ENCODE measurements at regions not wholly inside any gene's neighbourhood (a gene's known extent, or its start where the extent isn't known, plus 50 kb on each side); places are given as distances from the start of the nearest gene placed in this dataset.

DNA sequence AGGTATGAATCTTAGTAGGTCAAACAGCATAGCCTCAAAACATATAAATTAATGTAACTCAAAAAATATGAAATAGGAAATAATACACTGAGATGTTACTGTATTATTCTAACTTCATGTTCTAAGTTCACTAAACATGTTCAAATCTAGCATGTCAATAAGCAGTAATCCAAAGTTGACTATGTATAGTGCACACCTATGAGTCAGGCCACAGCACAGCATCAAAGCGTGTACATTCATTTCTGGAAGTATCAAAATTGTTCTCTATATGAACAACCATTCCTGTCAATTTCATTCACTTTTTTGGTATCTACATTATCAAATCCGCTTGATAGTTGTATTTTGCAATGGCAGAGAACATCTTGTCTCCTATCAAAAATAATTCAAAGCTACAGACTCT is 418.9 kb upstream of the POM121L12 start:
- WGBS, 2 donors (ENCODE audit: low coverage in 1 of 2): 88 to 90% methylated on average over 2 of the region's 2 CpGs
- in situ Hi-C loops (cut with MboI; ENCODE audit: low pct_ligation_motif_present in 1 of 4, low pct_unique_long_range_greater_than_20kb in 1 of 4, low sequenced_read_pairs in 3 of 4) (no loop called here), intact Hi-C loops (cut with DNase I; ENCODE audit: low total_unique reads) (no loop called here)
- Histone ChIP-seq H3K4me3 (no peak overlapping the region), H3K4me1 (no peaks in the 10 kb centered on the region), H3K27ac (no peak overlapping the region), H3K27me3 (no peaks in the 10 kb centered on the region), H3K36me3 (no peaks in the 10 kb centered on the region), H3K9me3 (no peaks in the 10 kb centered on the region)
- DNase-seq: no peak
- TF ChIP-seq, protein P1, sequence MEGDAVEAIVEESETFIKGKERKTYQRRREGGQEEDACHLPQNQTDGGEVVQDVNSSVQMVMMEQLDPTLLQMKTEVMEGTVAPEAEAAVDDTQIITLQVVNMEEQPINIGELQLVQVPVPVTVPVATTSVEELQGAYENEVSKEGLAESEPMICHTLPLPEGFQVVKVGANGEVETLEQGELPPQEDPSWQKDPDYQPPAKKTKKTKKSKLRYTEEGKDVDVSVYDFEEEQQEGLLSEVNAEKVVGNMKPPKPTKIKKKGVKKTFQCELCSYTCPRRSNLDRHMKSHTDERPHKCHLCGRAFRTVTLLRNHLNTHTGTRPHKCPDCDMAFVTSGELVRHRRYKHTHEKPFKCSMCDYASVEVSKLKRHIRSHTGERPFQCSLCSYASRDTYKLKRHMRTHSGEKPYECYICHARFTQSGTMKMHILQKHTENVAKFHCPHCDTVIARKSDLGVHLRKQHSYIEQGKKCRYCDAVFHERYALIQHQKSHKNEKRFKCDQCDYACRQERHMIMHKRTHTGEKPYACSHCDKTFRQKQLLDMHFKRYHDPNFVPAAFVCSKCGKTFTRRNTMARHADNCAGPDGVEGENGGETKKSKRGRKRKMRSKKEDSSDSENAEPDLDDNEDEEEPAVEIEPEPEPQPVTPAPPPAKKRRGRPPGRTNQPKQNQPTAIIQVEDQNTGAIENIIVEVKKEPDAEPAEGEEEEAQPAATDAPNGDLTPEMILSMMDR (IDR thresholded peaks at IDR 0.05): no peak

DNA sequence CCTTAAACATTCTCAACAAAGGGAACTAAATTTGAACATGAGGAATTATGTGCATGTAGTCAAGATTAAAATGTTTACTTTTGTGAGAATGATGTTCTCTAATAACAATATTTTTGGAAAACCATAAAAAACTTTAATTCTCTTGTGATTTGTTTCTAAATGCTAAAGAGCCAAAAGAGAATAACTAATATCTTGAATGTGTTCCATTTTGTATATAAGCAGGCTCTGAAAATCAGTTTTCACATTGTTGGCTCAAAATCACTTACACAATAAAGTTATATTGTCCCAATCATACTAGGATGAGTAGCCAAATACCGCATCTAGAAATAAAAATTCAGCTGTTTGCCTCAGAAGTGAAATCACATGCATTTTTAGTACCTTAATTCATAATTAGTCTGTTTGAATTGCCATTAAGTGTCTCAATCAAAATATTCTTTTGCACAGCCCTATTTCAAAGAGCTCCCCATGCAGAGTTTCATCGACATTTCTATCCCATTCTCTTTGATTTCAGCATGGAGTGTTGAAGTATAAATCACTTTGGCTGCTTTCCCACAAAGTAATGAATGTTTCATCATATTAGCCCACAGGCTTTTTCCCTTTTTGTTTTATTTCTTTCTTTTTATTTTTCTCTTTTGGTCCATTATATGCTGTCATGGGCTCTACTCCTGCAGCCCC is 420.3 kb upstream of the POM121L12 start:
- no peak for DNase-seq
- H3K36me3 ChIP-seq: no peaks in the 10 kb centered on the region
- TF ChIP-seq, protein P1 (IDR thresholded peaks at IDR 0.05): no peak
- TF ChIP-seq EP300 (IDR thresholded peaks at IDR 0.05; ENCODE audit: low read depth) (no peak), POLR2AphosphoS5 (IDR thresholded peaks at IDR 0.05) (no peak), POLR2A (IDR thresholded peaks at IDR 0.05) (no peak)
- in situ Hi-C loops (cut with MboI; ENCODE audit: low pct_ligation_motif_present in 1 of 4, low pct_unique_long_range_greater_than_20kb in 1 of 4, low sequenced_read_pairs in 3 of 4): no loop called here
- no peak overlapping the region for H3K4me3 ChIP-seq
- intact Hi-C loops (cut with DNase I; ENCODE audit: low total_unique reads): no loop called here
- WGBS, 2 donors (ENCODE audit: low coverage in 1 of 2): 51 to 65% methylated on average over 2 of the region's 2 CpGs
- no peaks in the 10 kb centered on the region for H3K9me3 ChIP-seq
- no peaks in the 10 kb centered on the region for H3K27me3 ChIP-seq
- H3K4me1 ChIP-seq: no peaks in the 10 kb centered on the region
- H3K27ac ChIP-seq: no peak overlapping the region

DNA sequence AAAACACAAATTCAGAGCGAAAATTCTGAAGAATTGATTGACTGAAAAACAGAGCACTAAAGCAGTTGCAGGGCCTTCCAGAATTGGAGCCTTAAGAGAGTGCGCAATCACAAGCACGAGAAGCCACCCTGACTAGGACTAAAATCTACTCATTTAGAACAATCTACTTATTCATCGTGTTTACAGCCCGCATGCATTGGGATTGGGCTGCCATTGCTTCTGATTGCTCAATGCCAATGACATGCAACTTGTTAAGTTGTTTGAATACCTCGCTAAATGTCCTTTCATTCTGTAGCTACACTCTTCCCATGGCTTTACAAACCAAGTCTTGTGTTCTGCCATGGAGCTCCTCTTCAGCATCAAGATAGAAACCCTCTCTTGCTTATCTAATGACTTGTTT is 425.9 kb upstream of the POM121L12 start:
- TF ChIP-seq POLR2AphosphoS5 (IDR thresholded peaks at IDR 0.05): no peak
- TF ChIP-seq, protein P1 (IDR thresholded peaks at IDR 0.05): no peak
- TF ChIP-seq POLR2A (IDR thresholded peaks at IDR 0.05): no peak
- no peak for TF ChIP-seq EP300 (IDR thresholded peaks at IDR 0.05; ENCODE audit: low read depth)
- no peaks in the 10 kb centered on the region for H3K4me1 ChIP-seq
- intact Hi-C loops (cut with DNase I; ENCODE audit: low total_unique reads): no loop called here
- 88% methylated on average over 6 of the region's 6 CpGs; no CpG with 5 or more reads in 1 of the 2 donors for WGBS, 2 donors (ENCODE audit: low coverage in 1 of 2)
- no peak overlapping the region for H3K27ac ChIP-seq
- in situ Hi-C loops (cut with MboI; ENCODE audit: low pct_ligation_motif_present in 1 of 4, low pct_unique_long_range_greater_than_20kb in 1 of 4, low sequenced_read_pairs in 3 of 4): no loop called here
- H3K27me3 ChIP-seq: no peaks in the 10 kb centered on the region
- no peaks in the 10 kb centered on the region for H3K9me3 ChIP-seq
- no peak for DNase-seq
- no peak overlapping the region for H3K4me3 ChIP-seq
- no peaks in the 10 kb centered on the region for H3K36me3 ChIP-seq

DNA sequence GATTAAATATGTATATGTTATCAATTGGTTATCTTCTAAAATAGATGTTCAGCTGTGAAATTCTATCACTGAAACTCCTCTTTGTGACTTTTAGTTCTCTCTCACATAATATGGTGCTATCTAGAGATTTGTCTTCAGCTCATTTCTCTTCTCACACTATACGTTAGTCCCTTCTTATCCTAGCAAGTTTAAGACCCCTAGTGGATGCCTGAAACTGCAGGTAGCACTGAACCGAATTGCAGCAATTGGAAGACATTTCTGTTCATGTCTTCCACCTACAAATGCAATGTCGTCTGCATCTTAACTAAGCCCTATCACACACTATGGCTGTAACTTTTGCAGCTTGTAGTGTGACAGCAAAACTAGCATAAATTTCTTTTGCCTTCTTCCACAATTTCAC is 442.7 kb upstream of the POM121L12 start:
- TF ChIP-seq POLR2A (IDR thresholded peaks at IDR 0.05): no peak
- intact Hi-C loops (cut with DNase I; ENCODE audit: low total_unique reads): no loop called here
- WGBS, 2 donors (ENCODE audit: low coverage in 1 of 2): 74 to 77% methylated on average over 3 of the region's 3 CpGs
- H3K27ac ChIP-seq: no peak overlapping the region
- H3K36me3 ChIP-seq: no peaks in the 10 kb centered on the region
- in situ Hi-C loops (cut with MboI; ENCODE audit: low pct_ligation_motif_present in 1 of 4, low pct_unique_long_range_greater_than_20kb in 1 of 4, low sequenced_read_pairs in 3 of 4): no loop called here
- H3K9me3 ChIP-seq: no peaks in the 10 kb centered on the region
- no peaks in the 10 kb centered on the region for H3K4me1 ChIP-seq
- H3K4me3 ChIP-seq: no peak overlapping the region
- no peaks in the 10 kb centered on the region for H3K27me3 ChIP-seq
- no peak for DNase-seq

DNA sequence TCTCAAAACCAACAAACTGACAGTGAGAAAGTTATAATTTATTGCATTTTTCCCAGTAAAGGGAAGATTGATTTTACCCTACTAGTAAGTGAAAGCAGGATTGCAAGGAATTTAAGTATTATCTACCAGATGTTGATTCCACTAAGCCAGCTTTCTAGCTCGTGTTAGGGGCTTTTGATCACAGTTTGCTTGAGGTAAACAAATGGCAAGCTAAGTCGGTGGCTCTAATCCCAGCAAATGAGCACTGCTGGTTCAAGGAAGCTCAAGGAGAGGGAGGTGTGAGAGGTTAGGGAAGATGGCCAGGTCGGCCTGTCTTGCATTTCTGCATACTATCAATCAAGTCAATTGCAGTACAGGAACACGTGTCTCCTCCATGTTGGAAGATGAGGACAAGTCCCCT is 448.7 kb upstream of the POM121L12 start:
- TF ChIP-seq EP300 (IDR thresholded peaks at IDR 0.05; ENCODE audit: low read depth) (no peak), POLR2AphosphoS5 (IDR thresholded peaks at IDR 0.05) (no peak), POLR2A (IDR thresholded peaks at IDR 0.05) (no peak)
- TF ChIP-seq, protein P1 (IDR thresholded peaks at IDR 0.05): no peak
- Histone ChIP-seq H3K36me3 (no peaks in the 10 kb centered on the region), H3K27me3 (no peaks in the 10 kb centered on the region), H3K4me3 (no peak overlapping the region), H3K27ac (no peak overlapping the region), H3K4me1 (no peaks in the 10 kb centered on the region), H3K9me3 (no peaks in the 10 kb centered on the region)
- in situ Hi-C loops (cut with MboI; ENCODE audit: low pct_ligation_motif_present in 1 of 4, low pct_unique_long_range_greater_than_20kb in 1 of 4, low sequenced_read_pairs in 3 of 4): no loop called here
- intact Hi-C loops (cut with DNase I; ENCODE audit: low total_unique reads): no loop called here
- no peak for DNase-seq
- 16 to 34% methylated on average over 3 to 4 of the region's 4 CpGs for WGBS, 2 donors (ENCODE audit: low coverage in 1 of 2)
